NCI-H2107 treated with DMSO at 0.1 percent for 48 hours (cell line): ENCODE measurements at regions not wholly inside any gene's neighbourhood (a gene's known extent, or its start where the extent isn't known, plus 50 kb on each side); places are given as distances from the start of the nearest gene placed in this dataset.
"Not testable (repeated sequence)": the region's sequence is repeated elsewhere in the genome, so short reads cannot be mapped to it uniquely, and the experiment has no call there.

Source experiments
- DNase-seq: peaks from one replicate; lab custom pipeline; 2025; ENCODE audit not compliant: unreplicated experiment; lab: John Stamatoyannopoulos, UW

DNA sequence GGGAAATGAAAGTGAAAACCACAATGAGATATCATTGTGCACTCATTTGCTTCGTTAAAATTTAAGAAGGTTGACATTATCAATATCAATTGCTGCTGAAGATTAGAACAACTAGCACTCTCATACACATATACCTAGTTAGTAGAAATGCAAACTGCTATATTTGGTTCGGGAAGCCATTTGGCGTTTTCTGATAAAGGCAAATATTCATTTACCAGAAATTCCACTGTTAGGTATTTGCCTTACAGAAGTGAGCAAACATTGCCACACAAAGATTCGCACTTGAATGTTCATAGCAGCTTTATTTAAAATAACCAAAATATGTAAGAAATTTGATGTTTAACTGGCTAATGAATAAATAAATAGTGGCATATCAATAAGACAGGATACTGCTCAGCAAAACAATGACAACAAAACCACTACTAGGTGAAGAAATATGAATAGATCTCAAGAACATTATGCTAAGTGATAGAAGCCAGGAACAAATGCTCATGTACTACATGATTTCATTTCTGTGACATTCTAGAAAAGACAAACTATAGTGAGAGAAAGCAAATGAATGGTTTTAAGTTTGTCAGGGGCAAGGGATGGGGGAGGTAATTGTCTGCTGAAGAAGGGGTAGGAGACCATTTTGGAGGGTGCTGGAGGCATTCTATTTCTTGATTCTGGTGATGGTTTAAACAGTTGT lies 387.8 kb downstream of the PTH2R start:
- no peak for DNase-seq

DNA sequence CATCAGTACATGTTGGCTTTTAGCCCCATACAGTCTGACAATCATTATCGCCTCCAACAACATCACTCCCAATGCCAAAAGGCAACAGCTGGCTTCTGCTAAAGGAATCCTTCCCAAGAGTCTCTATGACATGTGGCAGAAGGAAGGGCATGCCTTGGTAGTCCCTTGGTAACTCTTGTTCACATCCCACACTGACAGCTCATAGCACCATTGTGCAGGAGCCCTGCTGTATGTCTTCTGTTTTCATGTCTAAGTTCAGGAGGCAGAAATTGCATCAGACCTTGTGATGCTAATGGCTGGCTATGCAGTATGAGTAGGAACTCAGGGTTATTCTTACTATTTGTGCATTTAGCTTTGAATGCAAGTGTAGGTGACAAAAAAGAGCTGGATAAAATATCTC lies 392.1 kb downstream of the PTH2R start:
- no peak for DNase-seq

DNA sequence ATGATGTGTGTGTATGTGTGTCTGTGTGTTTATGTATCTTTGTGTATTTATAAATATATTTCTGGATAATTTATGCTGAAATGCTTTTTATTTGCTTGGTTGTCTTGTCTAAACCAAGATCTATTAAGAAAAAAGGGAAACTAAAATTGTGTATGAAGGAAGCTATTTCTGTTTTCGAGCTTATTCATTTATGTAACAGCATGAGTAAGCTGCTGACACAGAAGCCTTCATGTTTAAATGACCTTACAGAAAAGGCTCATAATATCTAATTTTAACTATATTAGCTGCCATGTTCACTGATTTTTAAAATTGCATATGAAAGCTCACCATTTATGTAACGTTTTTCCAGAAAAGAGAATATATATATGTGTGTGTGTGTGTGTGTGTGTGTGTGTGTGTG lies 392.8 kb downstream of the PTH2R start:
- no peak for DNase-seq

- DNase-seq: not testable (repeated sequence)
These were observed 394.3 kb downstream of the PTH2R start for GRCh38 chr2:208800887-208801286.

DNA sequence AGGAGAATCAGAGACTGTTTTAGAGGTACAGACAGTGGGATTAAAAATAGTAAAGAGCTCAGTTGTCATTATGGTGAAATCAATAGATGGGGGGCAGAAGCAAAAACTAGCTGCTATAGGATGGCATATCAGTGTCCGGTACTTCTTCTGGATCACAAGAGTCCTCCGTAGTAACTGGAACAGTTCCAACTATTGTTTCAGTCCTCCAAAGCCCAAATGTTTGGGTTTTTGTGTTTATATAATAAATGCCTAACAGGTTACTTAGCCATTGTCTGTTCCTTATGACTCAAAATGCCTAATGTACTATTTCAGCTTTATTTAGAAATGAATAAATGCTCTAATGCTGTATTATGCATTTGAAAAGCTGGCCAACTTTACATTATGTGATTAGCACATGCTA lies 401.2 kb downstream of the PTH2R start:
- DNase-seq: no peak

DNA sequence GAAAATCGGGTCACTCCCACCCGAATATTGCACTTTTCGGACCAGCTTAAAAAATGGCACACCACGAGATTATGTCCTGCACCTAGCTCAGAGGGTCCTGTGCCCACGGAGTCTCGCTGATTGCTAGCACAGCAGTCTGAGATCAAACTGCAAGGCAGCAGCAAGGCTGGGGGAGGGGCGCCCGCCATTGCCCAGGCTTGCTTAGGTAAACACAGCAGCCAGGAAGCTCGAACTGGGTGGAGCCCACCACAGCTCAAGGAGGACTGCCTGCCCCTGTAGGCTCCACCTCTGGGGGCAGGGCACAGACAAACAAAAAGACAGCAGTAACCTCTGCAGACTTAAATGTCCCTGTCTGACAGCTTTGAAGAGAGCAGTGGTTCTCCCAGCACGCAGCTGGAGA lies 405.3 kb downstream of the PTH2R start:
- not testable (repeated sequence) for DNase-seq

DNA sequence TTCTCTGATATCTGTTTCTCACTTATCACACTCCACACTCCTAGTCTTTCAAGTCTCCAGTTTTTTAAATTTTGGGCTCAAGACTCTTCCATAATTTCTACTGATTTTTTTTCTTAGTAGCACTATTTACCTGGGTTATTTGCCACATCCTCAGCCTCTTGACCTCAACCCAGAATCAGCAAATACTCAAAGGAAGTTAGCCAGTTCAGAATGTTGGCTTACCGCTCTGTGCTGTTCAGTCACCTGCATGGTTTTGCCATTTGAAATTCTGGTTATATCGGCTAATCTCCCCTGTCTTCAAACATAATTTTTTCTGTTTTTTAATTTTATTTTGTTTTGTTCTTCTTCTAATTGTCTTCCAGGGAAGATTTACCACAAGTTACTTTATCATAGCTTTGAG lies 412.6 kb downstream of the PTH2R start:
- no peak for DNase-seq

- peak; percentile 48 for DNase-seq
These were observed 413.6 kb downstream of the PTH2R start for GRCh38 chr2:208820014-208820688.

DNA sequence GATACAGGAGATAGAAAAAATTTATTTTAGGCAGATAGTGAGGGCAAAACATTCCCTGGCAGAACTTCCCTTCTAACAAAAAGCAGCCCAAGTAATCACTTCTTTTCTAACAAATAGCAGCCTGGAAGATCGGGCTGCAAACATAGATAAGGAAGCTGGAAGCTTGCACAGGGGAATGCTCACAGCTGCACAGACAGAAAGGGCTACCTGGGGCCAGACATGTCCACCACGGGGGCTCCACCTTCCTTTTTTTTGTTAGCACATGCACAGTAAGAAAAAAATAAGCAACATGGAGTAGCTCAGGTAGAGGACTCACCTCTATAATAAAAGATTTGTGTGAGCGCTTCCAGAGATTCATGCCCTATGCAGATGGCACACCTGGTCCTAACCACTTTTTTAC lies 420.5 kb downstream of the PTH2R start:
- DNase-seq: no peak

GRCh38 chr2:208827549-208828221 lies 421.1 kb downstream of the PTH2R start:
- no peak for DNase-seq

DNA sequence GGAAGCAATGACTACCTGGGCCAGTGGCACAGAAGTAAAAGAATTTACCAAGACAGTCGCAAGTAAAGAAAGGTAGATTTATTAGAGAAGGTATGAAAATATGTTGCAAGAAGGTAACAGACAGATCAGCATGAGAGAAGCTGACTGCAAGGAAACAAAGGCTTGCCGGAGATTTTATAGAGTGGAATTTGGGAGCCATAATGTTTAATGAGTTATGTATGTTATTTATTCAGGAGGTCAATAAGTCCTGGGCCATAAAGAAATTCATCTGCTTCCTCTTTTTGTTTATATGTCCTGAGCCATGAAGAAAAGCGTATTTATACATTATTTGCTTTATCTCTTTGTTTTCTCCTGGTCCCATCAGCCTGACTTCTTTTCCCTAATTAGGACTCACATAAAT lies 423.6 kb downstream of the PTH2R start:
- DNase-seq: no peak

- no peak for DNase-seq
These were observed 441.1 kb downstream of the PTH2R start for GRCh38 chr2:208847651-208848050.

GRCh38 chr2:208854717-208855116 lies 448.1 kb downstream of the PTH2R start:
- no peak for DNase-seq

GRCh38 chr2:208867374-208867773 lies 460.8 kb downstream of the PTH2R start:
- no peak for DNase-seq

GRCh38 chr2:208872591-208872990 lies 466.0 kb downstream of the PTH2R start:
- no peak for DNase-seq

- no peak for DNase-seq
These were observed 473.1 kb downstream of the PTH2R start for GRCh38 chr2:208879666-208880065.

GRCh38 chr2:208880171-208880570 lies 473.6 kb downstream of the PTH2R start:
- no peak for DNase-seq

DNA sequence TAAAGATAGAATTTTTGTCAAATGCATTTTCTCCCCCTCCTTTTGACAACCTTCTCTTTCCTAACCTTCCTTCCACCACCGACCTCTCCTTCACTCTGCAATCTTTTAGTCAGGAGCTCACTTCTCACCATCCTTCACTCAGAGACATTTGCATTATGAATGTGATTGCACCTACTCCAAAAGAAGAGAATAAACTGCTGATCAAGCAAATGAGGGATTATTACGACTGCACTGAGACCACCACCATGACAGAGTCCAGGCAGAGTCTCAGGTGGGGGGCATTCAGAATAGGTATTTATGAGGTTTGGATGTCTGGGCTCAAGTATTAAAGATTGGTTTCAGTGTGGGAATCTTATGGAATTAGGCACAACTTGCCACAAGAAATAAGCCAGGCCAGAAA lies 483.9 kb downstream of the PTH2R start:
- DNase-seq: no peak

DNA sequence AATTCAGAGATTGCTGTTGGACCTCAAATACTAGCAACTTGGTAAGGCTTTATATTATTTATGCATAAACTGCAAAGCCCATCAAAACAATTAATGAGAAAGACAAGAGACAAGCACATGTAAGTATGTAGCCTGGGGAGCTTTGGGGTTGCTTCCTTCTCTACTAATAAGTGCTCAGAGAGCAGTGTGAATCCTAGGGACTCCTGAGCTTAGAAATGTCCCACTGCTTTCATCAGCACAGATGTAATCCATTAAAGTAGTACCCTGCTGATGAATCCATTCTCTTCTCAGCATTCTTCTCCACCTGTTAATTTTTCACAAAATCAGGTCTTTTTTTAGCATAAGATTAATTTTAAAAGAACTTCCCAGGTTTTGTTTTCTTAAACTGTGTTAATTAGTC lies 485.6 kb downstream of the PTH2R start:
- DNase-seq: no peak

- no peak for DNase-seq
These were observed 499.7 kb downstream of the PTH2R start for GRCh38 chr2:208906330-208906729.

- no peak for DNase-seq
These were observed 508.4 kb upstream of the MAP2 start for GRCh38 chr2:208915401-208915800.

DNA sequence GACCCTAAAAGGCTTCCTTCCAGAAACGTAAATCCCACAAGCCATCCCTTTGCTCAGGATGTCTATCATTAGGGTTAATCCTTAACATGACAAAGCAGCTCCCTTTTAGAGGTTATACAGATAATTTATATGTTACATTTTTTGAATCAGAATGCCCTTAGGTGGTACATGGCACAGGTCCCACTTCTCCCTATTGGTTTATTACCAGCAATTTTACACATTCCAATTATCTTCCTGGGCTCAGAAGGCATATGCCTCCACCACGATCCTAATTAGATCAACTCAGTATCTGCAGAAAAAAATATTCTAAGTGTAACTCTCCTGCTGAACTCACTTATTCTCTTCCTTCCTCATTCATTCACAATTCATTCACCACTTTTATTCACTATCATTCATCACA lies 507.0 kb upstream of the MAP2 start:
- DNase-seq: no peak
